Esophagus muscularis mucosa (tissue), 3 donors: ENCODE measurements at regions not wholly inside any gene's neighbourhood (a gene's known extent, or its start where the extent isn't known, plus 50 kb on each side); places are given as distances from the start of the nearest gene placed in this dataset.

ENCODE experiments used
- POLR2A ChIP-seq: fragments of 450-650 bp; IDR thresholded peaks from one replicate; pipeline ENCODE4 v1.6.1; 2017; ENCODE audit warnings: antibody characterized with exemption, moderate library complexity, mild to moderate bottlenecking, low read depth
- POLR2AphosphoS5 ChIP-seq, 2 donors: sonication (generic); formaldehyde crosslinking; IDR thresholded peaks; one replicate each; pipeline ENCODE4 v1.6.1; 2017; ENCODE audit warnings: antibody characterized with exemption in 2 of 2
- TF ChIP-seq, protein P1 (sequence below), 3 experiments: fragments of 200-600 bp in 2 of 3; fragments of 450-650 bp in 1 of 3; sonication (generic) in 2 of 3; IDR thresholded peaks; one replicate each; pipeline ENCODE4 v1.5.1; 2017 to 2019; ENCODE audit warnings: antibody characterized with exemption in 3 of 3, mild to moderate bottlenecking in 2 of 3, moderate library complexity in 1 of 3

DNA sequence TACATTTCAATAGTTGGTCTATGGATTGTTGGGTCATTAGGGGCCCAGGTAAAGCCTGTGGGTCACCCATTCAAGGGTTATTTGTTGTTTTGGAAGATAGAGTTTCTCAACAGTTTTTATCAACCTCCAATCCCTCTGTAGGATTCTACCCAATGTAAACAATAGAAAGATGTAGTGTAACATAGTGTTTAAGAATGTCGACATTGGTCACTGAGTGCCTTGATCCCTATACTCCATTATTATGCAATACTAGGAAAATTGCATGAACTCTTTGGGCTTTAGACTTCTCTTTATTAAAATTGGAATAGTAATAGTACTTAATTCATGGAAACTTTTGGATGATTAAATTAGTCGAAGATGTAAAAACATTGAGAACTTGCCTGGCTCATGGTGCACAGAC lies 292.1 kb downstream of the GPD2 start:
- TF ChIP-seq POLR2A (no peak), POLR2AphosphoS5 (IDR thresholded peaks at IDR 0.05) (no peak)
- TF ChIP-seq, protein P1, sequence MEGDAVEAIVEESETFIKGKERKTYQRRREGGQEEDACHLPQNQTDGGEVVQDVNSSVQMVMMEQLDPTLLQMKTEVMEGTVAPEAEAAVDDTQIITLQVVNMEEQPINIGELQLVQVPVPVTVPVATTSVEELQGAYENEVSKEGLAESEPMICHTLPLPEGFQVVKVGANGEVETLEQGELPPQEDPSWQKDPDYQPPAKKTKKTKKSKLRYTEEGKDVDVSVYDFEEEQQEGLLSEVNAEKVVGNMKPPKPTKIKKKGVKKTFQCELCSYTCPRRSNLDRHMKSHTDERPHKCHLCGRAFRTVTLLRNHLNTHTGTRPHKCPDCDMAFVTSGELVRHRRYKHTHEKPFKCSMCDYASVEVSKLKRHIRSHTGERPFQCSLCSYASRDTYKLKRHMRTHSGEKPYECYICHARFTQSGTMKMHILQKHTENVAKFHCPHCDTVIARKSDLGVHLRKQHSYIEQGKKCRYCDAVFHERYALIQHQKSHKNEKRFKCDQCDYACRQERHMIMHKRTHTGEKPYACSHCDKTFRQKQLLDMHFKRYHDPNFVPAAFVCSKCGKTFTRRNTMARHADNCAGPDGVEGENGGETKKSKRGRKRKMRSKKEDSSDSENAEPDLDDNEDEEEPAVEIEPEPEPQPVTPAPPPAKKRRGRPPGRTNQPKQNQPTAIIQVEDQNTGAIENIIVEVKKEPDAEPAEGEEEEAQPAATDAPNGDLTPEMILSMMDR (IDR thresholded peaks at IDR 0.05), result no peak
